GDM1 (cell line): ENCODE measurements at regions not wholly inside any gene's neighbourhood (a gene's known extent, or its start where the extent isn't known, plus 50 kb on each side); places are given as distances from the start of the nearest gene placed in this dataset.
"Not testable (repeated sequence)": the region's sequence is repeated elsewhere in the genome, so short reads cannot be mapped to it uniquely, and the experiment has no call there.

Experiments
- DNase-seq: peaks from one replicate; lab custom pipeline; 2025; lab: John Stamatoyannopoulos, UW

DNA sequence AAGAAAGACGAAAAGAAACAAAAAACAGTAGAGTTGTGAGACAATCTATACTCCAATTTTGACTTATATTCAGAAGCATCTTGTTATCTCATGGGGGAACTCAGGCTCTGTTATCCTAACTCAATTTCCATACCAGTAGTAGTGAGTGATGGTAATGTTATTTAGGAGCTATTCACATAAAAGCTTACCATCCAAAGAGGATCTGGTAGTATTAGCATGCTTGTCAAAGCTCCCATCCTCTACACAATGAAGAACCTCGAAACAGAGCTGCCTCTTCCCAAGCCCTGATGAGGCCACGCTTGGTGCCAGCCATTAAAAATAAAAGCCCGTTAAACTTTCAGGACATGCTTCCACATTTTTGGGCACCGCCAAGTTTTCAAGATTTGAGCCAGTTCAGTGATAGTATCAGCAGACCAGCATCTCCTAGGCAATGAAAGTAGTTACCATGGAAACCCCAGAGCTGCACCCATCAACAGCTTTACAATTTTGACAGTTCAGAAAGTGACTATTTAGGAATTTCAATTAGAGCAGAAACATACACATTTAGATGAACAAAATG is 173.3 kb downstream of the CD83 start:
- no peak for DNase-seq

DNA sequence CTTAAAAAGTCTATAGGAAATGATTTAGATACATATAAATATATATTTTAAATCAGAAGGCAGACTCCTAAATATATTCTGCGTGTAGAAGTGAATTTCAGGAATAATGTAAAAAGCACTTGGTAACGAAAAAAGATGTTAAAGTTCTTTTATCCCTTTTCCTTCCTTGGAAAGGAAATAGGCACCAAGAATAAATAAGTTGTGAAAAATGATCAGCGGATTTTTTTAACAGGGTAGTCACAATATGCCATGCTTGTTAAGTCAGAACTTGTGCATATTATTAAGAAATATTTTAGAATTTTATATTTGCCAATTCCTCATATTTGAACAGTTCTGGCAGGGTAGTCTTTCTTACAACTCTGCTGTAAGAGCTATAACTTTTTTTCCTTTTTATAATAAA is 173.8 kb downstream of the CD83 start:
- DNase-seq: no peak

DNA sequence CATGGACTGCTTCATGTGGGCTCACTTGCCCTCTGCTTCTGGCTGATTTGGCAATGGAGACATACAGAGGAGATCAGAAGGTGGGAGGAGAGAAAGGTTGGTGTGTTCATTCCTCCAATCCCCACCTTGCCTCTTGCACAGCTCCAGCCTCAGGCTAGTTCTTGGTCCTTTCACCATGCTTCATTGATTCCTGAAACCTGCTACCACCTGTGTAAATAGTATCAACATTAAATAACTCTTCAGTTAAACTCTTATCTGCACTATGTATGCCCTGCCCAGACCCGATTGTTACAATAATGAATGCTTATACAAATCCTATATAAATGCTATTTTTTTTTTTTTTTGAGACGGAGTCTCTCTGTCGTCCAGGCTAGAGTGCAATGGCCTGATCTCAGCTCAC is 174.5 kb downstream of the CD83 start:
- DNase-seq: no peak

DNA sequence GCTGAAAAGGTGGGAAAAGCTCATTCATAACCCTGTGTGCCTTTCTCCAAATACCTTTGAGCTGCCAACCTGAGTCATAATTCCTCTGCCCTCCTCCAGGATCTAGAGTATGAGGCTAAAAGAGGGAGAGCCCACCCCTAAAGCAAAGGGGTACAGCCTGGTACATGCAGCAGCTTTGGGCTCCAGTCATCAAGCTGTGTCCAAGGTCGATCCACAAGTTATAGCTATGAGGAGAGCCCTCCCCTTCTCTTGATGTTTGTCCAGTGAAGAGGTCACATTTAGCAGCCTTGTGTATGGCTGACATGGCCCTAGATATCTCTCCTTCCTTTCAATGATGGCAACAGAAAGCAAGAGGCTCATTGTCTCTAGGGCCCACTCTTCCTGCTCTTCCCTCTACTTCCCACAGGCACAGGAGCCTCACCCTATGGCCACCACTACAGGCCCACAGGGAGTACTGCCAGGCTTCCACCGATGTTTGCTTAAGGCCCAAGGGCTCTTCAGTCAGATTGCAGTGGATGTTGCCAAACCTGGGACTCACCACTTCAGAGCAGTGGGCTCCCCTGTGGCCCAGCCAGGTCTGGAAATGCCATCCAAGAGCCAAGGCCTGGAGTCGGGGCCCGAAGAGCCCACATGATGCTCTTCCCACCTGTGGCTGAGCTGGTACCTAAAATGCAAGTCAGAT is 176.8 kb downstream of the CD83 start:
- no peak for DNase-seq

DNA sequence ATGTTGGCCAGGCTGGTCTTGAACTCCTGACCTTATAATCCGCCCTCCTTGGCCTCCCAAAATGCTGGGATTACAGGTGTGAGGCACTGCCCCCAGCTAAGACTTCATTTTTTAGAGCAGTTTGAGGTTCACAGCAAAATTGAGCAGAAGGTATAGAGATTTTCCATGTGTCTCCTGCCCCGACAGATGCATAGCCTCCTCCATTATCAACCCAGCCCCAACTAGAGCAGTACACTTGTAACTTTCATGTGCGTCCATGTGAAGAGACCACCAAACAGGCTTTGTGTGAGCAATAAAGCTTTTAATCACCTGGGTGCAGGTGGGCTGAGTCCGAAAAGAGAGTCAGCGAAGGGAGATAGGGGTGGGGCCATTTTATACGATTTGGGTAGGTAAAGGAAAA is 179.1 kb downstream of the CD83 start:
- not testable (repeated sequence) for DNase-seq

DNA sequence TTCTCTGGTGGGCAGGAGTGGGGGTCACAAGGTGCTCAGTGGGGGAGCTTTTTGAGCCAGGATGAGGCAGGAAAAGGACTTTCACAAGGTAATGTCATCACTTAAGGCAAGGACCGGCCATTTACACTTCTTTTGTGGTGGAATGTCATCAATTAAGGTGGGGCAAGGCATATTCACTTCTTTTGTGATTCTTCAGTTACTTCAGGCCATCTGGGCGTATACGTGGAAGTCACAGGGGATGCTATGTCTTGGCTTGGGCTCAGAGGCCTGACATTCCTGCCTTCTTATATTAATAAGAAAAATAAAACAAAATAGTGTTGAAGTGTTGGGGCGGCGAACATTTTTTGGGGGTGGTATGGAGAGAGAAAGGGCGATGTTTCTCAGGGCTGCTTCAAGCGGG is 179.5 kb downstream of the CD83 start:
- DNase-seq: not testable (repeated sequence)

DNA sequence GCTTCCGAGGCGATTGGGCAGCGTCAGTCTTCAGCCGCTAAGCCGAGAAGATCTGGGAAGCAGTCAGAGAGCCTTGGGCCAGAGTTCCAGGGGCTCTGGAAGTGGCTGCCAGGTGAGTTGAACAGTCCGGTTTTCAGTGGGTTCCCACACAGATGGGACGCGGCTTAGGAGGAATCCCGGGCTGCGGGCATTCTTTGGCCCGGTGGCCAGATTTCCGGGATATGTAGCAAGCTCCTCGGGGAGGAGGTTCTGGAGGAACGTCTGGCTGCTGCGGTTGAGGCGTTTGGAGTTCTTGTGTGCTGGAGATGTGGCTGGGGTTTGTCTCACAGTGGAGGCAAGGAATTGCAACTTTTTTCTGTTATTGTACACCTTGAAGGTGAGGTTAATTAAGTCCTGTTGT is 182.6 kb downstream of the CD83 start:
- not testable (repeated sequence) for DNase-seq

DNA sequence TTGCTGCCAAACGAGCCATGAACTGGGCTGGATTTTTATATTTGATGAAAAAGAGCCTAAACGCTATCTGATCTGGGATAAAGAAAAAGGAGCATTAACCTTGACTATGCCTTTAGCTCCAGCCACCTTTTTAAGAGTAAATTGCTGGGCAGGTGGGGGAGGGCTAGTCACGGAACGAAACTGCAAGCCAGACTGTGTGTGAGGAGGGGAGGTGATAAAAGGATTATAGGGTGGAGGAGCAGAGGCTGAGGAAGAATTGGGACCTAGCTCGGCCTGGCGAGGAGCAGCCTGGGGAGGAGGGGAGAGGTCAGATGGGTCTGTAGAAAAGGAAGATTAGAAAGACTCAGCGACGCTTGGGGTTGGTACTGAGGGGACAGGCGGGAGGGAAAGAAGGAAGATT is 183.1 kb downstream of the CD83 start:
- not testable (repeated sequence) for DNase-seq

DNA sequence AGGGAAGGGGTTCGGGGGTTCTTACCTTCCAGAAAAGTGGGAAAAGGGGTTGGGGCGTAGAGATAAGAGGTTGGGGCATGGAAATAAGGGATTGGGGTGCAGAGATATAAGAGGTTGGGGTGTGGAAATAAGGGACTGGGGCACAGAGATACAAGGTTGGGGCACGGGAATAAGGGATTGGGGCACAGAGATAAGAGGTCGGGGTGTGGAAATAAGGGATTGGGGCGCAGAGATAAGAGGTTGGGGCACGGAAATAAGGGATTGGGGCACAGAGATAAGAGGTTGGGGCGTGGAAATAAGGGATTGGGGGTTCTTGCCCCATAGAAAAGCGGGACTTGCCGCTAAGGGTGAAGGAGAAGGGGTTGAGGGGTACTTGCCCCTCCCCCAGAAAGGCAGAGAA is 183.9 kb downstream of the CD83 start:
- DNase-seq: not testable (repeated sequence)

DNA sequence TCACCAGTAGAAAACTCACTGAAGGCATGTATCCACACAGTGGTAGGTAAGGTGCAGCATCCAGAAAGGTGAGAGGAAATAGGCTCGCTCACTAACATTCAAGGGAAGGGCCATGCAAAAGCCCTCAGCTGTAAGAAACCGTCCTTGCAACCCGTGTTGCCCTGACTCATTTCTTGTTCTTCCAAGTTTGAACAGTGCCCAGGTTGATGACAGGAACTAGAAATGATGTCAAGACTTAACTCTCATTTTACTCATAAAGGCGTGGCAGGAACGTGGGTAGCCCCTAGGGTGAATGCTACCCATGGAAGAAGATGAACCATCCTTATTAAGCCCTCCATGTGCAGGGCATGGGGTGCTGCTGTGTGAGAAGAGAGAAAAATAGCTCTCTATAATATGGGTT is 187.6 kb downstream of the CD83 start:
- DNase-seq: no peak

DNA sequence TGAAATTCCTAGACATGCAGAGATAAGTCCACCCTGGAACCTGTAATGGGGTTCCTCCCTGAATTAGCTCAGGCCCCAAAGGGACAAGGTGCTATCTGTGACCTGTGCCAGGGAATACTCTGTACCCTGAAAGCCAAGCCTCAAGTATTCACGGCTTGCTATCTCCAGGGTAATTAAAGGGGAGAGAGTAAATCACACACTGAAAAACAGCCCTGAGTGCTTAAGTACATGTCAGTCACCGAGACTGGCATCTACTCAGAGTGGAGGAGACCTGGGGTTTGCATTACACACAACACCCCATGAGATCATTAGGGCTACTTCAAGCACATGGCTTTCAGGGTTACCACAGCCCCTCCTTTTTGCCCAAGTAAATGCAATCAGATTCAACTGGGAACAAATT is 188.1 kb downstream of the CD83 start:
- DNase-seq: no peak

DNA sequence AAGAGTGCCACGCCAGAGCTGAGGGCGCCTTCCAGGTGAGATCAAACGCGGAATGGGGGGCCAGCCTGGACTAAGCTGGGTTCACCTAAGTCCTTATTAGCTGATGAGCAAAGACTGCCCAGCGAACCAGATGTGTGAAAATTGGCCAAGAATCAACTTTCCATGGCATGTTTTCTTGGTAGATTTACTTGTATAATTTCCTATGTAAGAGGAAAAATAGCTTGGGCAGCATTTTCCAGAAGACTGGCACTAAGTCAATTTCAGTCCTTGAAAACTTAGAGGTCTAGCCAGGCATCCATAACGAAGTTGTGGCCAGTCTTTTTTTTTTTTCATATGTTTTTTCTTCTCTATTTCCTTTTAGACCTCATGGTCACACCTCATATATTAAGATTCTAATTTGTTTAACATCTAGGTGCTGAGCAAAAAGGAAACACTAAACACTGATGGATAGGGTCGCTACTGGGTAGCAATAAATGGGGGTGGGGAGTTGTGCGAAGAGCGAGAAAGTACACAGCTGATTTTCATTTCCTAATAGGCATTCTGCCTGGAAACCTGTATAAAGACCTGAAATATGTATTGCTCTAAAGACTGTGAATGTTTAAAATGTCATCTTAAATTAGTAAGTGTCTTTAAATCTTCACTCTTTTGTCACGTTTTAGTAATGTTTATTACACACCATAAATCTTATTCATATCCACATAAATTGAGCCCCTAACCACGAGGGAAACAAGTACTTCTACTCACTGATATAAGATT is 188.8 kb downstream of the CD83 start:
- DNase-seq: no peak

DNA sequence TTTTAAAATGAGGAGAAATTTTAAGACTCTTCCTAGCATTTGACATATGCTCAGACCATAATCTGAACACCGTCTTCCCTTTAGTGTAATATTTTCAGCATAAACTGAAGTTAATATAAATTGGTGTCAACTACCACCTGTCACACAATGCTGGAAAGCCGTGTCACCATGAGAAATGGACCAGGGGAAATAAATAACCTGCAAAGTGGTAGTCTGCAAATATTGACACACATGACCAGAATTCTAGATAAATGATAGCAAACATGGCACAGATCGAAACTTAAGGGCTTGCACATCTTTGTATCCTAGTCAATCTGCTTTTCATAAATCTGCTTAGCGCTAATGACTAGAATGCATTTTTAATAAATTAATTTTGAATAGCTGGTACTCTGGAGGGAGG is 191.9 kb downstream of the CD83 start:
- no peak for DNase-seq

DNA sequence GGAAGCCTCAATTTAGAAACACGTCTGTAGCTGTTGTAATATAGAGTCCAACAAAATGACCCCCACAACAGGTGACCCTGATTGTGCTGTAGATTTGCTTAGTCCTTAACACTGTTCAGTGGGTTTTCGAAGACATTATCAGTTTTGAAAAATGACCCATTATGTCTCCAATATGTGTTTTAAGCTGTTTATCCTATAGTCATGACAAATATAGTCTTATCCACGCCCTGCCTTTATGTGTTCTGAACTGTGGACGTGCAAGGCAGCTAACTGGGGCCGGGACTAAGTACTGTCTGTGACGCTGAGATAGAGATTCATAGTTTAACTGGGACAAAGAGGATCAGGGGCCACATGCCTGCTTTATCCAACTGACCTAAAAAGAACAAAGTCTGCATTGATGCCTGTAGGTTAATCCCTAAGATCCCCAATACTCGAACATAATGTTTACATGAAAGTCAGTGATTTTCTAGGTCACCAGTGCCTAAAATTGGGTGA is 192.4 kb downstream of the CD83 start:
- DNase-seq: no peak

DNA sequence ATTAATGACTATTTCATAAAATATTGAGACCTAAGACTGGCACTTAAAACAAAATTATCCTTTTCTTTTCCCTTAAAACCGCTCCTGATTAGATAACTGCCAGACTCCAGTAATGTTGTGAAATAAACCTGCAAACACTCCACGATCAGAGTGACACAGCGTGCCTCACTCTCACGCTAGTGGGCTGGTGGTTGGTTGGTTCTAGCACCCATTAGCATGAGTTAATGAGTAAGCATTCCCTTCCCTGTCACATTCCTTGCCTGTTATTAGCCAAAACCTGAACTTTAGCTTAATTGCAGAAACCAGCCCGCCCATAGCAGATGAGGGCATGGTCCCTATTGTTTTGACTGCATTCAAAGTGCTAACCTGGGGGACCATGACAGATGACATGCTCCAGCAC is 193.4 kb downstream of the CD83 start:
- DNase-seq: no peak

DNA sequence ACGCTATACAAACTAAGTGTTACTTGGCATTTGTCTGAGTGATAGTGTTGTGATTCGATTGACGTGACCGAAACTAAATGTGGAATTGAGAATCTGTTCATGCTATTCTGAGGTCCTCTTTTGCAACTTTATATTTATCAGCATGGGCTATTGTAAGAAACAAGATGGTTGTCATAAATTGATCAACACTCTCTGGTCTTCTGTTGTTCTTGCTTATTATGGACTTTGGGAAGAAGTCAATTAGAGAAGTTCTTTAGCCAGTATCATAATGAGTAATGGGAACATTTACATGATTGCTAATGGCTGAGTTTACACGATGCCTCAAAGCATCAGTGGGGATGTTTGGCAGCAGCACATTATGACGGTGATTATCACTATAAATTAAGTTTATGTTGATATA is 195.0 kb downstream of the CD83 start:
- DNase-seq: no peak

DNA sequence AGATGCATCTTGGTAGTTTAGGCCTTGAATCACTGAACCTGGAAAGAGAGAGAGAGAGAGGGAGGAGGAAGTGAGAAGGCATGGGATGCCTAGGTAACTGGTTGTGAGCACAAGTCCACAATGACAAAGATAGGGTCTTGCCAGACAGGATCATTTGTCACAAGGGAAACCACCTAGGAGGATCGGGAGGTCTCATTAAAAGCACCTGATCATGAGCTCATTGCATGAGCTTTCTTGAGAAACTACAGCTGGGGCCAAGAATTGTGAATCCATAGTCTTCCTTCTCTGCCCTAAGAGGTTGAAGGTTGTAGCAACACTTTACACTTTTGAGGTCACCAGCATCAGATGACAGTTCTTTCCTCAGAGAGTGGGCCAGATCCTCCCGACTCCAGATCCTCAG is 195.7 kb downstream of the CD83 start:
- DNase-seq: no peak

DNA sequence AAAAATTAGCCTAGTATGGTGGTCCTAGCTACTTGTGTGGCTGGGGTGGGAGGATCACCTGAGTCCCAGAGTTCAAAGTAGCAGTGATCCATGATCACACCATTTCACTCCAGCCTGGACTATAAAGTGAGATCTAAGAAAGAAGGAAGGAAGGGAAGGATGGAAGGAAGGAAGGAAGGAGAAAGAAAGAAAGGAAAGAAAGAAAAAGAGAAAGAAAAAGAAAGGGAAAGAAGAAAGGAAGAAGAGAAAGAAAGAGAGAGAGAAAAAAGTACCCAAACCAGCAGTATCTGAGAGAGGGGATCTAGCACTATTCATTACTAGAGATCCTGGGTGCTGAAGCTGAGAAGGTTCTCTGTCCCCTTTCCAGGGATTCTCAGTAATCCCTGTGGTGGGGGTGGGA is 197.8 kb downstream of the CD83 start:
- DNase-seq: no peak

DNA sequence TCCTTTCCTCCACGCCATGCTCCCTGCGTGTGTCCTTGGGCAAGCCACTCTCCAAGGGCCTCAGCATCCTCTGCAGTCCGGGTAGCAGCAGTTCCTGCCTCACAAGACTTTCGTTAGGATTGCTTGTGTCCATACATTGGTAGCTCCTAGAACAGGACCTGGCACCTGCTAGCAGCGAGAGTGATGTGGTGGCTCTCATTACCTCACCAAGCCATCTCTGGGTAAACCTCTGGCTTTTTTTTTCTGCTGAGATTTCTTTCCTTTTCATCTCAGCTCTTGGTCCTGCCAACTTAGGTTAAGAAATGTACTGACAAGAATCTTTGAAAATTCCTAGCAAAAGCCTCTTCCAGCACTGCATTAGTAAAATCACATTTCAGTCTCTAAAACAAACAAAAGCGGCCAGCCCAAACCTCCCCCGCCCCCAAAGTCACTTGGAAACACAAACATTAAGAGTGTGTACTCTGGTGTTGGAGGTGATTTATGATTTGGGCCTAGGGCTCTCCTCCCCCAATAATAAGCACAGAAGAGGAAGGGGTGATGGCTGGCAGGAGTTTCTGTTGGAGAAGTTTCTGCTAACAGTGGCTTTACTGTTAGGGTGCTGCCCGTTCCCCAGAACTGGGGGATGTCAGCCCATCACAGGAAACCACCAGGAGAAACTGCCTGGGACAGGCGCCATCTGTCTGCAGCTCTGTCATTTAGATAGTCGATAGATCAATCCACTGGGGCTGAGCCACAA is 199.2 kb downstream of the CD83 start:
- DNase-seq: peak; percentile 28

DNA sequence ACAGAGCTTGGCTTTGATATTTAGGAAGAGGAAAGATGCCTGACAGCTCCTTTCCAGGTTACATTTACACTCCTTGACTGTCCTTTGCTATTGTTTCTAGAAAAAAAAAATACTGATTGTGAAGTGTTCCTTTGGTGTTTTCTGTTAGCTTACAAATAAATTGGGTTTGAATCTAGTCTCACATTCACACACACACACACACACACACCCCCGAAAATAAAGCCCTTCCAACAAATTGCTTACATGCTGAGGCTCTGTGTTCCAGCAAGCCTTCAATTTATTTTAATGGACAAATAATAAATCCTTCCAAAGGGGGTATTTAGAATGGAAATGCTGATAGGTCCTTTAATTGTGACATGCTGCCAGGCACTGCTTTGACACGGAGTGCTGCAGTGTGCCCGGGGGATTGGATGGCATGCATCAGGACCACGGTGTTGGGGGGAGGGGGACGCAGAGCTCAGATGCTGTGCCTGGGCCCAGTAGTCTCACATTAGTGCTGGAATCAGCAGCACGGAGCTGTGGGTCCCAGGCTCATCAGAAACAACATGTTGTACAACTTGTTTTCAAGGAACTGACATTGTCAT is 199.9 kb downstream of the CD83 start:
- DNase-seq: no peak

DNA sequence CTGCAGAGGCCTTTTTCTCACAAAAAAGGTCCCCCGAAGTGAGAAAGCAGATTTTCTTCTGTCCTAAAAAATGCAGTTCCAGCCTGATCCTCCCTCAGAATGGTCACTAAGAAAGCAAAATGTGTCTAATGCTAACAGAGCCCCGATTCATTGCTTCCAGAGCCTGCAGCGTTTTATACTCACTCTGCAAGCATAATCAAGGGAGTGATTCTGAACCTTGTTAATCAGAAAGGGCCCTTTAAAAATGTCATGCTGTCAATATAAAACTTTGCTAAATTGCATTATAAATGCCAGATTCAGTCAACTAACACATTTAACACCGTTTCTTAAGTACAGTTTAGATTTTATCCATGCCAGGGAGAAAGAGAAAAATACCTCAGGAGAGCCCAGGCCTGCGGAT is 202.8 kb downstream of the CD83 start:
- DNase-seq: no peak
